ENCODE measurements at regions not wholly inside any gene's neighbourhood (a gene's known extent, or its start where the extent isn't known, plus 50 kb on each side); places are given as distances from the start of the nearest gene placed in this dataset.

GRCh38 chr4:182062458-182062857, 180.7 kb upstream of the TENM3 start:
- no peak for TF ChIP-seq CTCF (IDR thresholded peaks at IDR 0.05)
- no peak for TF ChIP-seq POLR2A (IDR thresholded peaks at IDR 0.05)
